ENCODE measurements at regions not wholly inside any gene's neighbourhood (a gene's known extent, or its start where the extent isn't known, plus 50 kb on each side); places are given as distances from the start of the nearest gene placed in this dataset.

DNA sequence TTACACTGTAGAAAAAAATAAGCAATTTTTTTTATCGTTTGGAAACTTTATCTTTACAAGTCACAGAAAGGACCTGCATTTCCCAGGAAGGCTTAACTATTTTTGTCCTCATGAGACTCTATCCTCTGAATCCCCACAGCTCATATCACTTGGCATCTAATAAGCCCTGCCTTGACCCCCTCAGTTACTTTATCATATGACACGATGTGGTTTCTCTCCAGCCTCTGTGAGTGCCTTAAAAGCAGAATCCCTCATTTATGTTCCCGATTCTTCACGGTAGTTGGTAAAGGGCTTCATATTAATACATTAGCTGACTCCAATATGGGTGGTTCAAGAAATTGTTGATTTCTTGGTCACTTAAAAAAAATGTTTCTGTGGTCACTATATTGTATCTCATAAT lies 296.6 kb upstream of the GRAMD2B start:
- TF ChIP-seq GATA2 (IDR thresholded peaks at IDR 0.05; ENCODE audit: low read depth, low read length) (no peak), GATA3 (IDR thresholded peaks at IDR 0.05; ENCODE audit: low read depth, low read length) (no peak)

Measured in SH-SY5Y (cell line).